Endothelial cell of umbilical vein (primary cell): ENCODE measurements at regions not wholly inside any gene's neighbourhood (a gene's known extent, or its start where the extent isn't known, plus 50 kb on each side); places are given as distances from the start of the nearest gene placed in this dataset.
A peak's percentile ranks its signal among the peaks of the same experiment; 100 is the strongest.
"Not testable (repeated sequence)": the region's sequence is repeated elsewhere in the genome, so short reads cannot be mapped to it uniquely, and the experiment has no call there.

Experiments used
- BruUV-seq: library from RNA; stranded (reverse); fragments of 400-500 nt; replicated peaks from 2 replicates; lab custom pipeline; 2021; lab: Mats Ljungman, UMichigan
- CTCF ChIA-PET: fragments of 300-600, 350-600 bp; sonication (Branson Sonifier 250); formaldehyde crosslinking; loops from one replicate; lab custom pipeline; 2021; ENCODE audit warnings: antibody characterized with exemption, inconsistent platforms; lab: Charles Lee
- POLR2A ChIA-PET: fragments of 300-600, 350-600 bp; sonication (Branson Sonifier 250); formaldehyde crosslinking; loops from one replicate; lab custom pipeline; 2021; ENCODE audit warnings: antibody characterized with exemption, inconsistent platforms; lab: Charles Lee
- DNase-seq: peaks from one replicate; pipeline ENCODE4 v3.0.0-alpha.2; 2011; ENCODE audit warnings: low read depth, low spot score
- FAIRE-seq: peaks from 2 replicates; lab custom pipeline; 2011; peaks lifted over from hg19 to GRCh38; lab: Jason Lieb, UNC
- H2AFZ ChIP-seq: 2 replicates; pipeline ENCODE4 v1.6.0; 2012; ENCODE audit warnings: low read depth, low read length, control low read depth, inconsistent platforms
- H3K27ac ChIP-seq: 2 replicates; pipeline ENCODE4 v1.5.1; 2011; ENCODE audit warnings: low read depth, mild to moderate bottlenecking, control low read depth, low read length, moderate library complexity; ENCODE audit not compliant: insufficient read depth
- H3K27me3 ChIP-seq, 2 experiments: 2 replicates each; pipeline versions ENCODE4 v1.6.0 to v1.6.1; 2011; ENCODE audit warnings: low read length in 2 of 2, mixed read lengths in 1 of 2; ENCODE audit not compliant: control insufficient read depth in 2 of 2, insufficient read depth in 2 of 2
- H3K36me3 ChIP-seq, 2 experiments: 2 replicates in 1 of 2; 3 replicates in 1 of 2; pipeline ENCODE4 v1.5.1; 2011; ENCODE audit warnings: low read length in 2 of 2, mild to moderate bottlenecking in 1 of 2, moderate library complexity in 1 of 2; ENCODE audit not compliant: control insufficient read depth in 2 of 2, insufficient read depth in 2 of 2; ENCODE audit errors: extremely low read depth in 1 of 2
- H3K4me1 ChIP-seq: 3 replicates; pipeline ENCODE4 v1.5.1; 2011; ENCODE audit warnings: mild to moderate bottlenecking, low read length; ENCODE audit not compliant: control insufficient read depth, insufficient read depth; ENCODE audit errors: extremely low read depth
- H3K4me2 ChIP-seq: 2 replicates; pipeline ENCODE4 v1.6.1; 2011; ENCODE audit warnings: low read length, control low read depth, mixed read lengths; ENCODE audit not compliant: insufficient read depth
- H3K4me3 ChIP-seq, 3 experiments: fragments of 200-600 bp in 1 of 3; sonication (generic), shearing (Covaris generic) in 1 of 3; replicated peaks in 1 of 3; 2 replicates each; pipeline ENCODE4 v1.5.1; 2011 to 2016; ENCODE audit warnings: control low read depth in 3 of 3, low read length in 3 of 3, mild to moderate bottlenecking in 2 of 3, inconsistent platforms in 1 of 3, low read depth in 1 of 3, moderate library complexity in 1 of 3; ENCODE audit not compliant: insufficient read depth in 1 of 3
- H3K79me2 ChIP-seq: 2 replicates; pipeline ENCODE4 v1.6.0; 2012; ENCODE audit warnings: low read length, inconsistent platforms; ENCODE audit not compliant: control insufficient read depth, insufficient read depth
- H3K9ac ChIP-seq: replicated peaks from 2 replicates; pipeline ENCODE3; 2011; ENCODE audit warnings: low read length, control low read depth; ENCODE audit not compliant: insufficient read depth; ENCODE audit errors: extremely low read depth
- H3K9me1 ChIP-seq: replicated peaks from 3 replicates; pipeline ENCODE4 v1.6.0; 2011; ENCODE audit warnings: mild to moderate bottlenecking, low read length; ENCODE audit not compliant: control insufficient read depth, insufficient read depth; ENCODE audit errors: extremely low read depth
- H3K9me3 ChIP-seq: replicated peaks from 2 replicates; pipeline ENCODE4 v1.5.1; 2012; ENCODE audit warnings: low read length, inconsistent platforms; ENCODE audit not compliant: control insufficient read depth, insufficient read depth
- H4K20me1 ChIP-seq: replicated peaks from 2 replicates; pipeline ENCODE3; 2011; ENCODE audit warnings: mild to moderate bottlenecking, low read length; ENCODE audit not compliant: control insufficient read depth, insufficient read depth; ENCODE audit errors: extremely low read depth
- EZH2 ChIP-seq: IDR thresholded peaks from 2 replicates; pipeline ENCODE4 v1.6.1; 2012; ENCODE audit warnings: borderline replicate concordance, low read depth, mild to moderate bottlenecking, moderate library complexity, low read length, inconsistent platforms; ENCODE audit not compliant: severe bottlenecking
- FOS ChIP-seq: IDR thresholded peaks from 2 replicates; pipeline ENCODE4 v1.6.1; 2011; ENCODE audit warnings: mild to moderate bottlenecking, low read length, moderate library complexity, borderline replicate concordance; ENCODE audit not compliant: insufficient read depth
- GATA2 ChIP-seq: IDR thresholded peaks from 2 replicates; pipeline ENCODE4 v1.7.0; 2011; ENCODE audit warnings: low read depth, mild to moderate bottlenecking, moderate library complexity, mixed read lengths, low read length; ENCODE audit not compliant: insufficient read length, insufficient read depth
- JUN ChIP-seq: IDR thresholded peaks from 2 replicates; pipeline ENCODE4 v1.6.1; 2011; ENCODE audit warnings: borderline replicate concordance, low read depth; ENCODE audit not compliant: insufficient read length, insufficient read depth
- MYC ChIP-seq: IDR thresholded peaks from one replicate; pipeline ENCODE4 v1.6.1; 2011; ENCODE audit warnings: mild to moderate bottlenecking, low read depth, low read length
- POLR2A ChIP-seq: IDR thresholded peaks from 2 replicates; pipeline ENCODE4 v1.6.1; 2012; ENCODE audit warnings: low read depth, mild to moderate bottlenecking, control low read depth, low read length
- POLR2AphosphoS5 ChIP-seq: IDR thresholded peaks from 2 replicates; pipeline ENCODE4 v1.6.1; 2012; ENCODE audit warnings: low read depth, mild to moderate bottlenecking, control low read depth, low read length, moderate library complexity; ENCODE audit not compliant: insufficient read depth
- dilution Hi-C: fragments of 300-500 bp; cut with MboI; formaldehyde crosslinking; loops from one replicate; pipeline ENCODE4 v1.15.0; 2019; ENCODE audit warnings: low sequenced_read_pairs; ENCODE audit not compliant: extremely low pct_ligation_motif_present
- intact Hi-C: fragments of 100-400 bp; cut with micrococcal nuclease; formaldehyde crosslinking; loops from one replicate; pipeline ENCODE4 v1.10.0; 2022
- TF ChIP-seq, protein P1 (sequence below): IDR thresholded peaks from 2 replicates; pipeline ENCODE4 v1.6.1; 2011; ENCODE audit not compliant: insufficient read depth, insufficient read length
- TF ChIP-seq, protein P2 (sequence below), 2 donors: IDR thresholded peaks; 1 replicate in 1 of 2; 2 replicates in 1 of 2; pipeline ENCODE4 v1.5.1; 2011; ENCODE audit warnings: low read length in 2 of 2, mild to moderate bottlenecking in 2 of 2, moderate library complexity in 2 of 2, control low read depth in 1 of 2, inconsistent platforms in 1 of 2, low read depth in 1 of 2; ENCODE audit not compliant: insufficient read depth in 1 of 2; ENCODE audit errors: extremely low read depth in 1 of 2

DNA sequence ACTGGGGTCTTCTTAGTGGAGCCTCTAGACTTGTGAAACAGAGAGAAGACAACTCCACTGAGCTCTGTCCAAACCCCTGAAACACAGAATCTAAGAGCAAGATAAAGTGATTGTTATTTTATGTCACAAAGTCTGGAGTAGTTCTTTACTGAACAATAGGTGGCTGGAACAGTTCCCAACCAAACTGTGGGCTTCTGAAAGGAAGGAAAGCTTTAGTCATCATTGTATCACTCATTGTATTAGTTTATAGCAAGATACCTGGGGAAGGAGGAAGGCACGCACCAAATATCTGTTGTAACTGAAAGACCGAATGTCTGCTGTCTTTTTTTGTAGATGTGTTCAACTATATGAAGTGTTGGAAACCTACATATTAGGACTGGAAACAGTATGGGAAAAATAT is 284.9 kb upstream of the TBX18 start:
- no peaks in the 10 kb centered on the region for H4K20me1 ChIP-seq
- no peaks in the 10 kb centered on the region for H3K9me1 ChIP-seq
- ChIA-PET POLR2A (no interaction called here), CTCF (interaction anchor here (1.1 to 1.3 kb wide), 3 partner anchors 9 to 627 kb away, joined by 3 to 4 read pairs (median 4); no protein-coding TSS in a partner anchor)
- H3K27ac ChIP-seq: no peak overlapping the region
- TF ChIP-seq FOS (peak; percentile 72), POLR2A (no peak), JUN (peak; percentile 60)
- BruUV-seq: no TSS peak
- dilution Hi-C loops: no loop called here
- peaks cover 15% of the 10 kb centered on the region for H3K4me1 ChIP-seq
- H2AFZ ChIP-seq: no peak overlapping the region
- no peak overlapping the region for H3K9ac ChIP-seq
- no peak overlapping the region for H3K4me3 ChIP-seq
- peak; percentile 91 for DNase-seq
- FAIRE-seq: no peak
- H3K4me2 ChIP-seq: peak overlapping the region; percentile 7
- H3K36me3 ChIP-seq: no peaks in the 10 kb centered on the region
- no peaks in the 10 kb centered on the region for H3K9me3 ChIP-seq
- intact Hi-C loops: loop anchor here (1.0 kb wide), 1 partner anchor 8 kb away; no protein-coding TSS in a partner anchor
- no peaks in the 10 kb centered on the region for H3K27me3 ChIP-seq
- no peaks in the 10 kb centered on the region for H3K79me2 ChIP-seq

DNA sequence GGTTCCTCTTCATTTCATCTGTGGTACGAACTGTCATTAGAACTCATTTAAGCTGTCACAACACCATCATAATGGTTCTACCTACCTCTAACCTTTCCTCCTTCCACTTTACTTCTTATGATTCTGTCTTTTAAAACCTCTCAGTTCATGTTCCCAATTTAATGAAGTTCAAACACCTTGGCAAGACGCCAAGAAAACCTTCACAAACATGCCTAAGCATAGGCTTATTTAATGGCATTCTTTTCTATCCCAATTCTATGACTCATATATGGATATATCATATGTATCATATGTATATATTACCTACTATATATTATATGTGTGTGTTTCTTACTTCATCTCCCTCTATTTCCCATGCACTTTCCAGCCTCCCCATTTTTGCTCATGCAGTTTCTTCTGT is 283.4 kb upstream of the TBX18 start:
- Histone ChIP-seq H3K4me1 (peaks cover 15% of the 10 kb centered on the region), H3K27me3 (peaks cover 0 to 1% of the 10 kb centered on the region in 2 experiments), H3K79me2 (no peaks in the 10 kb centered on the region), H3K4me2 (no peak overlapping the region), H3K9me1 (no peaks in the 10 kb centered on the region), H3K4me3 (no peak overlapping the region), H3K9ac (no peak overlapping the region), H3K9me3 (no peaks in the 10 kb centered on the region), H2AFZ (no peak overlapping the region), H3K36me3 (no peaks in the 10 kb centered on the region), H4K20me1 (no peaks in the 10 kb centered on the region), H3K27ac (no peak overlapping the region)
- ChIA-PET CTCF (no interaction called here), POLR2A (no interaction called here)
- no TSS peak for BruUV-seq
- no peak for FAIRE-seq
- intact Hi-C loops: no loop called here
- no peak for DNase-seq
- TF ChIP-seq GATA2 (no peak), POLR2AphosphoS5 (no peak), POLR2A (no peak), FOS (no peak), JUN (no peak), MYC (no peak), EZH2 (no peak)
- TF ChIP-seq, protein P1, sequence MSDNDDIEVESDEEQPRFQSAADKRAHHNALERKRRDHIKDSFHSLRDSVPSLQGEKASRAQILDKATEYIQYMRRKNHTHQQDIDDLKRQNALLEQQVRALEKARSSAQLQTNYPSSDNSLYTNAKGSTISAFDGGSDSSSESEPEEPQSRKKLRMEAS: no peak
- TF ChIP-seq, protein P2, sequence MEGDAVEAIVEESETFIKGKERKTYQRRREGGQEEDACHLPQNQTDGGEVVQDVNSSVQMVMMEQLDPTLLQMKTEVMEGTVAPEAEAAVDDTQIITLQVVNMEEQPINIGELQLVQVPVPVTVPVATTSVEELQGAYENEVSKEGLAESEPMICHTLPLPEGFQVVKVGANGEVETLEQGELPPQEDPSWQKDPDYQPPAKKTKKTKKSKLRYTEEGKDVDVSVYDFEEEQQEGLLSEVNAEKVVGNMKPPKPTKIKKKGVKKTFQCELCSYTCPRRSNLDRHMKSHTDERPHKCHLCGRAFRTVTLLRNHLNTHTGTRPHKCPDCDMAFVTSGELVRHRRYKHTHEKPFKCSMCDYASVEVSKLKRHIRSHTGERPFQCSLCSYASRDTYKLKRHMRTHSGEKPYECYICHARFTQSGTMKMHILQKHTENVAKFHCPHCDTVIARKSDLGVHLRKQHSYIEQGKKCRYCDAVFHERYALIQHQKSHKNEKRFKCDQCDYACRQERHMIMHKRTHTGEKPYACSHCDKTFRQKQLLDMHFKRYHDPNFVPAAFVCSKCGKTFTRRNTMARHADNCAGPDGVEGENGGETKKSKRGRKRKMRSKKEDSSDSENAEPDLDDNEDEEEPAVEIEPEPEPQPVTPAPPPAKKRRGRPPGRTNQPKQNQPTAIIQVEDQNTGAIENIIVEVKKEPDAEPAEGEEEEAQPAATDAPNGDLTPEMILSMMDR (IDR thresholded peaks at IDR 0.05; ENCODE audit: extremely low read depth in 1 of 2, insufficient read depth in 1 of 2, low read depth in 1 of 2, low read length in 2 of 2): no peak
- dilution Hi-C loops: no loop called here

DNA sequence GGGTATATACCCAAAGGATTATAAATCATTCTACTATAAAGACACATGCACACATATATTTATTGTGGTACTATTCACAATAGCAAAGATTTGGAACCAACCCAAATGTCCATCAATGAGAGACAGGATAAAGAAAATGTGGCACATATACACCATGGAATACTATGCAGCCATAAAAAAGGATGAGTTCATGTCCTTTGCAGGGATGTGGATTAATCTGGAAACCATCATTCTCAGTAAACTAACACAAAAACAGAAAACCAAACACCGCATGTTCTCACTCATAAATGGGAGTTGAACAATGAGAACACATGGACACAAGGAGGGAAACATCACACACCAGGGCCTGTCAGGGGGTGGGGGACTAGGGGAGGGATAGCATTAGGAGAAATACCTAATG is 281.4 kb upstream of the TBX18 start:
- BruUV-seq, H3K9me3 ChIP-seq, H3K9ac ChIP-seq, H3K9me1 ChIP-seq, intact Hi-C loops, H3K4me3 ChIP-seq, FAIRE-seq, H3K36me3 ChIP-seq, CTCF ChIA-PET, H3K79me2 ChIP-seq, dilution Hi-C loops, H3K27ac ChIP-seq, DNase-seq, H2AFZ ChIP-seq, H4K20me1 ChIP-seq, POLR2A ChIA-PET, H3K27me3 ChIP-seq, H3K4me2 ChIP-seq: not testable (repeated sequence)
- H3K4me1 ChIP-seq: peaks cover 25% of the 10 kb centered on the region
